Astrocyte of the cerebellum (primary cell): ENCODE measurements at regions not wholly inside any gene's neighbourhood (a gene's known extent, or its start where the extent isn't known, plus 50 kb on each side); places are given as distances from the start of the nearest gene placed in this dataset.

Experiments
- DNase-seq: peaks from one replicate; pipeline ENCODE4 v3.0.0-alpha.2; 2011; ENCODE audit warnings: low read depth
- H3K4me3 ChIP-seq: 2 replicates; pipeline ENCODE4 v1.5.1; 2011; ENCODE audit warnings: mild to moderate bottlenecking, low read depth, low read length, moderate library complexity
- in situ Hi-C: cut with HindIII; loops from 2 replicates; pipeline ENCODE4 v1.10.0; 2017; ENCODE audit warnings: low sequenced_read_pairs
- TF ChIP-seq, protein P1 (sequence below): IDR thresholded peaks from 2 replicates; pipeline ENCODE4 v1.5.1; 2012; ENCODE audit warnings: low read length, low read depth, moderate library complexity, mild to moderate bottlenecking; ENCODE audit errors: missing control alignments

DNA sequence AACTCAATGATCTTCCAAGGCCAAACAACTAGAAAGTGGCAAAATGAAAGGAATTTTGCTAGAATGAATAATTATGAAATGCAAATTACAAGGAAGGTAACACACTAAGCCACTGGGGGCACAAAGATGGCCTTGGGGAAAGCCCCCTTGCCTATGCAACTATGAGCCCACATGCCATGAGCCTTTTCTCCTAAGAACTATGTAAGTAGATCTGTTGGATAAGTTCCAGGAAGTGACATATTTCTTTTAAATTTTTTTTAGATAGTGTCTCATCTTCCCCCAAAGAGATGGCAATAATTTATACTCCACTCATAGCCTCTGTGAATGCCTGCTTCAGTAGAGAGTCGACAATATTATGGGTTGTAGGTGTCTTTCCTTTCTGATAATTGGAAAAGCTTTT lies 257.8 kb downstream of the AUH start:
- TF ChIP-seq, protein P1, sequence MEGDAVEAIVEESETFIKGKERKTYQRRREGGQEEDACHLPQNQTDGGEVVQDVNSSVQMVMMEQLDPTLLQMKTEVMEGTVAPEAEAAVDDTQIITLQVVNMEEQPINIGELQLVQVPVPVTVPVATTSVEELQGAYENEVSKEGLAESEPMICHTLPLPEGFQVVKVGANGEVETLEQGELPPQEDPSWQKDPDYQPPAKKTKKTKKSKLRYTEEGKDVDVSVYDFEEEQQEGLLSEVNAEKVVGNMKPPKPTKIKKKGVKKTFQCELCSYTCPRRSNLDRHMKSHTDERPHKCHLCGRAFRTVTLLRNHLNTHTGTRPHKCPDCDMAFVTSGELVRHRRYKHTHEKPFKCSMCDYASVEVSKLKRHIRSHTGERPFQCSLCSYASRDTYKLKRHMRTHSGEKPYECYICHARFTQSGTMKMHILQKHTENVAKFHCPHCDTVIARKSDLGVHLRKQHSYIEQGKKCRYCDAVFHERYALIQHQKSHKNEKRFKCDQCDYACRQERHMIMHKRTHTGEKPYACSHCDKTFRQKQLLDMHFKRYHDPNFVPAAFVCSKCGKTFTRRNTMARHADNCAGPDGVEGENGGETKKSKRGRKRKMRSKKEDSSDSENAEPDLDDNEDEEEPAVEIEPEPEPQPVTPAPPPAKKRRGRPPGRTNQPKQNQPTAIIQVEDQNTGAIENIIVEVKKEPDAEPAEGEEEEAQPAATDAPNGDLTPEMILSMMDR, result no peak
- in situ Hi-C loops, result no loop called here

DNA sequence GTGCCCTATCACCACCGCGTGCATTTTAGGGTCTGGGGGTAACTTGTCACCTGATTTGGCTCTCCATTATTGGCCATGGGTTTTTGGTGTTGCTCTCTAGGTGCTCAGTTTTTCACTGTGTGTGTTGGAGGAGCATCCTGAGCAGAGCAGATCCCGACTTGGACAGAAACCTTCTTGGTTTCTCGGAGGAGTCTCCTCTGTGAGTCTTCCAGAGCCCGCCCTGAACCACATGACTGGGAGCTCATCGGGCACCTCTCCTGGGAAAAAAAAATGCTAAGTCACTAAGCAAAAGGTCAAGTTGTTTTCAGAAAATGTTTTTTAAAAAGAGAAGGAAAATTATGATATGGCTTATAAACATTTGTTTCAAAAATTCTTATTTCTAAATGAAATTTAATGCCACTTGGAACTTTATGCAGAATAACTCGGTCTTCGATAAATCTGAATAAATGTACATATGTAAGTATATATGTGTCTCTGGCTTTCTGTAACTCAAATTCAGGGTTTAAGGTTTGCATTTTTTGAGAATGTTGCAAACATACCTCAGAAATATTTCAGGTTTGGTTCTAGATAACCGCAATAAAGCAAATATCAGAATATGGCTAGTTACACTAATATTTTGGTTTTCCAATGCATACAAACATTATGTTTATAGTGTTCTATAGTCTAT lies 255.2 kb downstream of the AUH start:
- no peak overlapping the region for H3K4me3 ChIP-seq
- in situ Hi-C loops, result no loop called here
- DNase-seq, result no peak
- TF ChIP-seq, protein P1, result no peak

More for the DNA sequence above, 257.8 kb downstream of the AUH start:
- DNase-seq, result no peak
- H3K4me3 ChIP-seq, result no peak overlapping the region

DNA sequence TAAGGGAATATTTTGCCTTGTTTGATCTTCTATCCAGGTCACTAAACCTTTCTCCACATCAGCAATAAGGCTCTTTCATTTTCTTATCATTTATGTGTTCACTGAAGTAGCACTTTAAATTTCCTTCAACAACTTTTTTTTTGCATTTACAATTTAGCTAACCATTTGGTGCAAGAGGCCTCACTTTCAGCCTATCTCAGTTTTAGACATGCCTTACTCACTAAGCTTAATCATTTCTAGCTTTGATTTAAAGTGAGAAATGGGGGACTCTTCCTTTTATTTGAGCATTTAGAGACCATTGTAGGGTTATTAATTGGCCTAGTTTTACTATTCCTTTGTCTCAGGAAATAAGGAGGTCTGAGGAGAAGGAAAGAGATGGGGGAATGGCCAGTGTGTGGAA lies 250.5 kb downstream of the AUH start:
- TF ChIP-seq, protein P1, result no peak
- in situ Hi-C loops, result no loop called here
- DNase-seq, result no peak
- H3K4me3 ChIP-seq, result no peak overlapping the region

DNA sequence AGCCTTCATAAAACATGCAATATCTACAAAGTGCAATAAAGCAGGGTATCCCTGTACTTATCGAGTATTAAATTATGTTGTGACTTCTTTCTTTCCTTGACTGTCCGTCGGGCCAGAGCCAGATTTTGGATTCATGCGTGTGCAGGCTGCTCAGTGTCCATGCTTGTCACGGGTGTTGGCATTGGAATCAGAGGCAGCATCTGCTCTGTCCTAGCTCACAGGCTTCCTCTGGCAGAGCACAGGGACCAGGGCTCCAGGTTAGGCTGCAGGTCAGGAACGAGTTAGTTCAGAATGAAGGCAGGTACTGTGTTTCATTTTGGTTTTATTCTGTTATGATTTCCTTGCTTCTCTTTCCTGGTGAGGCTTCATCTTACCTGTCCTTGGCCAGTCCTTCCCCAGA lies 249.8 kb downstream of the AUH start:
- H3K4me3 ChIP-seq, result no peak overlapping the region
- TF ChIP-seq, protein P1, result no peak
- no peak for DNase-seq
- in situ Hi-C loops, result no loop called here

DNA sequence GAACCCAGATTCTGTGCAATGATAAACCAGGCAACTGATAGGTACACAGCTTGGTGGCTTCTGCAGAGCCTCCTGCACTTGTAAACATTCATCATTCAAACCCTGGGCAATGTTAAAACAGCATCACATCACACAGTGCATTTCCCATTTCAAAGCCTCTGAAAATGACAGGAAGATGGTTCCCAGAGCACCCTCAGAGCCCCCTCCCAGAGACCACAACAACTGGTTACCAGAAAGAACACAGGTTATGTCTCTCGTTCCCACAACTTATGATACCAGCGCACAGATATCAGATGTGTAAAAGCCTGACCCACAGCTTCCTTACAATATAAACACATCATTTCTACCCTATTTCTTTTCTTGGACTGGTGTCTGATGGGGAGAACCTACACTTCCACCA lies 248.7 kb downstream of the AUH start:
- TF ChIP-seq, protein P1, result no peak
- no peak for DNase-seq
- H3K4me3 ChIP-seq, result no peak overlapping the region
- in situ Hi-C loops, result no loop called here

DNA sequence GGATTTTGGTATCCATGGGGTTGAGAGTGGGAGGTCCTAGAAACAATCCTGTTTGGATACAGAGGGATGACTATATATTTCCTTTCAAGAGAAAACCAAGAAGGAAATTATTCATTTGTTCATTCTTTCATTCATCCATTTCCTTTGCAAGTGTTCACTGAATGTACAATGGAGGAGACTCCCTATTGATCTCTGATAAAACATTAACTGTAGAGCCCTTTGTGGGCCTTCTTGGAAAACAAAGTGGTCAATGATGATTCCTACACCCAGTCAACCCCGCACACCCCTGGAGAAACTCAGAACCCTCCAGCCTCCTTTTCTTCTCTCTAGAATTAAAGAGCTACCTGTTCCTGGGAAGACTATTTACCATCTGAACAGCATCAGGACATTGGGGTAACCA lies 247.3 kb downstream of the AUH start:
- TF ChIP-seq, protein P1, result no peak
- in situ Hi-C loops, result no loop called here

More for the DNA sequence above, 247.3 kb downstream of the AUH start:
- no peak for DNase-seq
- H3K4me3 ChIP-seq, result no peak overlapping the region
